Heart left ventricle (tissue), 13 donors: ENCODE measurements at regions not wholly inside any gene's neighbourhood (a gene's known extent, or its start where the extent isn't known, plus 50 kb on each side); places are given as distances from the start of the nearest gene placed in this dataset.

Experiments used
- CTCF ChIP-seq, 12 donors: fragments of 200-600 bp; sonication (generic) in 4 of 12; IDR thresholded peaks; one replicate each; pipeline versions ENCODE4 v1.5.0 to v1.8.0; 2018 to 2022; ENCODE audit warnings: antibody characterized with exemption in 12 of 12, mild to moderate bottlenecking in 5 of 12
- POLR2A ChIP-seq, 2 donors: fragments of 450-650 bp; IDR thresholded peaks; one replicate each; pipeline ENCODE4 v1.6.1; 2017; ENCODE audit warnings: antibody characterized with exemption in 2 of 2, mild to moderate bottlenecking in 2 of 2, moderate library complexity in 2 of 2
- donor health status: ischemic (EF 13 %, LVEDD 7.1; RV severe dilation, severe dysfunction).
- donor health status: DM: no; HTN: yes; CAD: no.
- donor health status: DM: no; HTN: no; CAD: no.
- donor health status: ischemic (EF 25% LVEDD 6.9; RV normal size, moderate dysfunction).
- donor health status: ischemic (EF 25% LVEDD 5.7; RV mildly dilated, moderate dysfunction).
- donor health status: ischemic (EF 35%, LVEDD 5.7; RV mildly dilated, moderate dysfunction).
- donor health status: nonischemic (EF 11% LVEDD 7.7; RV severe dilation, severe dysfunction).
- donor health status: DM: yes; HTN: yes; CAD: no.
- donor health status: PGD.
- donor health status: ischemic (EF 29% LVEDD 5.4; RV normal size, mild dysfunction).
- donor health status: nonischemic (EF 23%, LVEDD 6.1; RV moderate dilation, normal function).

- no peak for TF ChIP-seq CTCF (IDR thresholded peaks at IDR 0.05)
- no peak for TF ChIP-seq POLR2A (IDR thresholded peaks at IDR 0.05)
Measured at GRCh38 chr12:24206621-24207020, 257.2 kb upstream of the SOX5 start.
